ENCODE measurements at regions not wholly inside any gene's neighbourhood (a gene's known extent, or its start where the extent isn't known, plus 50 kb on each side); places are given as distances from the start of the nearest gene placed in this dataset.

- no peak overlapping the region for H3K4me3 Mint-ChIP-seq
- no peak for DNase-seq
- no peaks in the 10 kb centered on the region for H3K9me3 Mint-ChIP-seq
- POLR2A ChIA-PET = no interaction called here
- no peaks in the 10 kb centered on the region for H3K36me3 Mint-ChIP-seq
- no peak overlapping the region for H3K27ac Mint-ChIP-seq
- H3K4me1 Mint-ChIP-seq = no peaks in the 10 kb centered on the region
- no peaks in the 10 kb centered on the region for H3K27me3 Mint-ChIP-seq
- ATAC-seq (ENCODE audit: low read depth) = no peak
Observed at GRCh38 chr10:20972925-20973324, 75.8 kb upstream of the NEBL start.

GRCh38 chr10:20971901-20972300 is 74.8 kb upstream of the NEBL start:
- no peak overlapping the region for H3K27ac Mint-ChIP-seq
- H3K9me3 Mint-ChIP-seq = no peaks in the 10 kb centered on the region
- no peaks in the 10 kb centered on the region for H3K4me1 Mint-ChIP-seq
- H3K4me3 Mint-ChIP-seq = no peak overlapping the region
- no peak for ATAC-seq (ENCODE audit: low read depth)
- no peaks in the 10 kb centered on the region for H3K27me3 Mint-ChIP-seq
- no peak for DNase-seq
- no peaks in the 10 kb centered on the region for H3K36me3 Mint-ChIP-seq
- POLR2A ChIA-PET = no interaction called here

GRCh38 chr10:20970708-20971107 is 73.6 kb upstream of the NEBL start:
- H3K36me3 Mint-ChIP-seq = no peaks in the 10 kb centered on the region
- DNase-seq (no peak), ATAC-seq (ENCODE audit: low read depth) (no peak)
- no peaks in the 10 kb centered on the region for H3K9me3 Mint-ChIP-seq
- no peak overlapping the region for H3K27ac Mint-ChIP-seq
- no peak overlapping the region for H3K4me3 Mint-ChIP-seq
- H3K27me3 Mint-ChIP-seq = no peaks in the 10 kb centered on the region
- H3K4me1 Mint-ChIP-seq = no peaks in the 10 kb centered on the region
- POLR2A ChIA-PET = no interaction called here

- no peaks in the 10 kb centered on the region for H3K27me3 Mint-ChIP-seq
- H3K9me3 Mint-ChIP-seq = no peaks in the 10 kb centered on the region
- H3K4me1 Mint-ChIP-seq = no peaks in the 10 kb centered on the region
- POLR2A ChIA-PET = no interaction called here
- DNase-seq (no peak), ATAC-seq (ENCODE audit: low read depth) (no peak)
- H3K4me3 Mint-ChIP-seq = no peak overlapping the region
- no peak overlapping the region for H3K27ac Mint-ChIP-seq
- H3K36me3 Mint-ChIP-seq = no peaks in the 10 kb centered on the region
Observed at GRCh38 chr10:20970044-20970443, 72.9 kb upstream of the NEBL start.

- Mint-ChIP-seq H3K9me3 (no peaks in the 10 kb centered on the region), H3K27ac (no peak overlapping the region), H3K36me3 (no peaks in the 10 kb centered on the region), H3K4me1 (no peaks in the 10 kb centered on the region), H3K4me3 (no peak overlapping the region), H3K27me3 (no peaks in the 10 kb centered on the region)
- ATAC-seq (ENCODE audit: low read depth) = no peak
- DNase-seq = no peak
- POLR2A ChIA-PET = no interaction called here
Observed at GRCh38 chr10:20966426-20966825, 69.3 kb upstream of the NEBL start.

- H3K4me3 Mint-ChIP-seq = no peak overlapping the region
Observed at GRCh38 chr10:20963721-20964595, 66.8 kb upstream of the NEBL start.

GRCh38 chr10:20963056-20963455 is 65.9 kb upstream of the NEBL start:
- Mint-ChIP-seq H3K27me3 (no peaks in the 10 kb centered on the region), H3K4me1 (no peaks in the 10 kb centered on the region), H3K4me3 (no peak overlapping the region), H3K36me3 (no peaks in the 10 kb centered on the region), H3K27ac (no peak overlapping the region), H3K9me3 (no peaks in the 10 kb centered on the region)
- ATAC-seq (ENCODE audit: low read depth) = no peak
- DNase-seq = no peak
- POLR2A ChIA-PET = no interaction called here

More at GRCh38 chr10:20963721-20964595, 66.8 kb upstream of the NEBL start:
- Mint-ChIP-seq H3K9me3 (no peaks in the 10 kb centered on the region), H3K27me3 (no peaks in the 10 kb centered on the region), H3K36me3 (no peaks in the 10 kb centered on the region), H3K4me1 (no peaks in the 10 kb centered on the region), H3K27ac (no peak overlapping the region)
- POLR2A ChIA-PET = no interaction called here
- DNase-seq = no peak
- ATAC-seq (ENCODE audit: low read depth) = no peak

- no peaks in the 10 kb centered on the region for H3K36me3 Mint-ChIP-seq
- DNase-seq = no peak
- no peaks in the 10 kb centered on the region for H3K9me3 Mint-ChIP-seq
- H3K27me3 Mint-ChIP-seq = no peaks in the 10 kb centered on the region
- no peak for ATAC-seq (ENCODE audit: low read depth)
- no peaks in the 10 kb centered on the region for H3K4me1 Mint-ChIP-seq
- POLR2A ChIA-PET = no interaction called here
- no peak overlapping the region for H3K4me3 Mint-ChIP-seq
- no peak overlapping the region for H3K27ac Mint-ChIP-seq
Observed at GRCh38 chr10:20962165-20962564, 65.1 kb upstream of the NEBL start.

- no peak overlapping the region for H3K4me3 Mint-ChIP-seq
- ATAC-seq (ENCODE audit: low read depth) (no peak), DNase-seq (no peak)
- H3K4me1 Mint-ChIP-seq = no peaks in the 10 kb centered on the region
- no peaks in the 10 kb centered on the region for H3K36me3 Mint-ChIP-seq
- no peaks in the 10 kb centered on the region for H3K27me3 Mint-ChIP-seq
- H3K9me3 Mint-ChIP-seq = no peaks in the 10 kb centered on the region
- POLR2A ChIA-PET = no interaction called here
- H3K27ac Mint-ChIP-seq = no peak overlapping the region
Observed at GRCh38 chr10:20959242-20959641, 62.1 kb upstream of the NEBL start.

GRCh38 chr10:20958764-20959163 is 61.7 kb upstream of the NEBL start:
- no peaks in the 10 kb centered on the region for H3K4me1 Mint-ChIP-seq
- ATAC-seq (ENCODE audit: low read depth) = no peak

GRCh38 chr10:20958225-20958624 is 61.1 kb upstream of the NEBL start:
- ATAC-seq (ENCODE audit: low read depth) (no peak), DNase-seq (no peak)
- H3K27ac Mint-ChIP-seq = no peak overlapping the region
- H3K4me1 Mint-ChIP-seq = no peaks in the 10 kb centered on the region
- no peak overlapping the region for H3K4me3 Mint-ChIP-seq
- no peaks in the 10 kb centered on the region for H3K27me3 Mint-ChIP-seq
- H3K9me3 Mint-ChIP-seq = no peaks in the 10 kb centered on the region
- H3K36me3 Mint-ChIP-seq = no peaks in the 10 kb centered on the region
- POLR2A ChIA-PET = no interaction called here

More at GRCh38 chr10:20958764-20959163, 61.7 kb upstream of the NEBL start:
- Mint-ChIP-seq H3K4me3 (no peak overlapping the region), H3K9me3 (no peaks in the 10 kb centered on the region), H3K27me3 (no peaks in the 10 kb centered on the region), H3K36me3 (no peaks in the 10 kb centered on the region), H3K27ac (no peak overlapping the region)
- POLR2A ChIA-PET = no interaction called here
- no peak for DNase-seq

GRCh38 chr10:20957744-20958143 is 60.6 kb upstream of the NEBL start:
- DNase-seq = no peak
- no peak overlapping the region for H3K4me3 Mint-ChIP-seq
- H3K36me3 Mint-ChIP-seq = no peaks in the 10 kb centered on the region
- H3K4me1 Mint-ChIP-seq = no peaks in the 10 kb centered on the region
- no peaks in the 10 kb centered on the region for H3K27me3 Mint-ChIP-seq
- no peaks in the 10 kb centered on the region for H3K9me3 Mint-ChIP-seq
- POLR2A ChIA-PET = no interaction called here
- ATAC-seq (ENCODE audit: low read depth) = no peak
- H3K27ac Mint-ChIP-seq = no peak overlapping the region

- no peak for ATAC-seq (ENCODE audit: low read depth)
- POLR2A ChIA-PET = no interaction called here
- Mint-ChIP-seq H3K4me3 (no peak overlapping the region), H3K36me3 (no peaks in the 10 kb centered on the region), H3K4me1 (no peaks in the 10 kb centered on the region), H3K27ac (no peak overlapping the region), H3K9me3 (no peaks in the 10 kb centered on the region), H3K27me3 (no peaks in the 10 kb centered on the region)
- no peak for DNase-seq
Observed at GRCh38 chr10:20956843-20957242, 59.7 kb upstream of the NEBL start.

GRCh38 chr10:20955355-20955893 is 58.3 kb upstream of the NEBL start:
- H3K27me3 Mint-ChIP-seq = no peaks in the 10 kb centered on the region
- ATAC-seq (ENCODE audit: low read depth) (no peak), DNase-seq (no peak)
- H3K9me3 Mint-ChIP-seq = no peaks in the 10 kb centered on the region
- H3K36me3 Mint-ChIP-seq = no peaks in the 10 kb centered on the region
- POLR2A ChIA-PET = no interaction called here
- H3K4me1 Mint-ChIP-seq = no peaks in the 10 kb centered on the region
- no peak overlapping the region for H3K27ac Mint-ChIP-seq
- H3K4me3 Mint-ChIP-seq = no peak overlapping the region

Measured in activated naive CD8-positive, alpha-beta T cell treated with anti-CD3 and anti-CD28 coated beads, Interleukin-2, amount 10 ng/mL, durations not matched to agents 7 days and 5 days (primary cell).